HG03575 (cell line): ENCODE measurements at regions not wholly inside any gene's neighbourhood (a gene's known extent, or its start where the extent isn't known, plus 50 kb on each side); places are given as distances from the start of the nearest gene placed in this dataset.

Experiments
- ATAC-seq: cut with Tn5 transposase; IDR thresholded peaks from one replicate; pipeline ENCODE4 v1.9.1; 2021; ENCODE audit not compliant: unreplicated experiment, insufficient number of reproducible peaks, low FRiP score; ENCODE audit errors: extremely low read depth

- no peak for ATAC-seq
These were observed 71.5 kb upstream of the ELL2 start for GRCh38 chr5:96033116-96033515.

GRCh38 chr5:96031811-96032261 lies 70.2 kb upstream of the ELL2 start:
- ATAC-seq = no peak

GRCh38 chr5:96031180-96031579 lies 69.5 kb upstream of the ELL2 start:
- ATAC-seq = no peak

- ATAC-seq = no peak
These were observed 64.9 kb upstream of the ELL2 start for GRCh38 chr5:96026406-96027041.

- ATAC-seq = no peak
These were observed 63.2 kb upstream of the ELL2 start for GRCh38 chr5:96024683-96025475.

- ATAC-seq = no peak
These were observed 61.9 kb upstream of the ELL2 start for GRCh38 chr5:96023518-96023917.

GRCh38 chr5:96022971-96023370 lies 61.3 kb upstream of the ELL2 start:
- no peak for ATAC-seq

GRCh38 chr5:96017951-96018350 lies 56.3 kb upstream of the ELL2 start:
- no peak for ATAC-seq

GRCh38 chr5:96016216-96016615 lies 54.6 kb upstream of the ELL2 start:
- ATAC-seq = no peak

GRCh38 chr5:96015709-96016108 lies 54.1 kb upstream of the ELL2 start:
- no peak for ATAC-seq

- no peak for ATAC-seq
These were observed 52.7 kb upstream of the ELL2 start for GRCh38 chr5:96014395-96014794.

GRCh38 chr5:96013254-96013653 lies 51.6 kb upstream of the ELL2 start:
- ATAC-seq = no peak

GRCh38 chr5:96012399-96012798 lies 50.7 kb upstream of the ELL2 start:
- no peak for ATAC-seq
